AG04450 (cell line): ENCODE measurements at regions not wholly inside any gene's neighbourhood (a gene's known extent, or its start where the extent isn't known, plus 50 kb on each side); places are given as distances from the start of the nearest gene placed in this dataset.

ENCODE experiments used
- CTCF ChIA-PET: fragments of 300-600, 350-600 bp; formaldehyde crosslinking; extraction: SDS; loops from one replicate; lab custom pipeline; 2022; ENCODE audit warnings: antibody characterized with exemption, inconsistent platforms; lab: Charles Lee
- POLR2A ChIA-PET: fragments of 350-600 bp; formaldehyde crosslinking; extraction: SDS; loops from one replicate; lab custom pipeline; 2021; ENCODE audit warnings: antibody characterized with exemption, inconsistent platforms; lab: Yijun Ruan, JAX
- DNase-seq: peaks from one replicate; pipeline ENCODE4 v3.0.0-alpha.2; 2011; ENCODE audit warnings: low read depth, low spot score
- H3K27ac ChIP-seq: one replicate; pipeline ENCODE4 v1.5.1; 2012; ENCODE audit warnings: low read depth, low read length, control low read depth
- H3K27me3 ChIP-seq: one replicate; pipeline ENCODE4 v1.6.0; 2012; ENCODE audit warnings: low read length; ENCODE audit not compliant: control insufficient read depth, insufficient read depth
- H3K4me3 ChIP-seq: 2 replicates; pipeline ENCODE4 v1.5.1; 2011; ENCODE audit warnings: mild to moderate bottlenecking, low read depth, low read length, control low read depth
- H3K9me3 ChIP-seq: 2 replicates; pipeline ENCODE4 v1.5.1; 2012; ENCODE audit warnings: low read length; ENCODE audit not compliant: control insufficient read depth, insufficient read depth
- CTCF ChIP-seq: IDR thresholded peaks from 2 replicates; pipeline ENCODE4 v1.5.1; 2011; ENCODE audit warnings: low read depth, low read length, control low read depth, inconsistent platforms

- Histone ChIP-seq H3K9me3 (no peaks in the 10 kb centered on the region), H3K27me3 (no peaks in the 10 kb centered on the region), H3K4me3 (no peak overlapping the region), H3K27ac (no peak overlapping the region)
- CTCF ChIA-PET, result interaction anchor here (0.6 kb wide), 1 partner anchor 630 kb away, joined by 9 read pairs; no protein-coding TSS in a partner anchor
- POLR2A ChIA-PET, result no interaction called here
- no peak for TF ChIP-seq CTCF
- no peak for DNase-seq
Observed at GRCh38 chr9:22990349-22990748, 543.7 kb downstream of the DMRTA1 start.

- Histone ChIP-seq H3K9me3 (peaks cover 7% of the 10 kb centered on the region; the same call in 1 of the 2 replicates), H3K27ac (no peak overlapping the region), H3K27me3 (no peaks in the 10 kb centered on the region), H3K4me3 (no peak overlapping the region)
- CTCF ChIA-PET, result interaction anchor here (0.6 kb wide), 2 partner anchors 45 to 545 kb away, joined by 4 to 7 read pairs; no protein-coding TSS in a partner anchor
- no peak for DNase-seq
- no peak for TF ChIP-seq CTCF
- POLR2A ChIA-PET, result no interaction called here
Observed at GRCh38 chr9:22992780-22993179, 546.2 kb downstream of the DMRTA1 start.

- ChIA-PET POLR2A (no interaction called here), CTCF (no interaction called here)
- DNase-seq, result no peak
- H3K4me3 ChIP-seq, result no peak overlapping the region
- peaks cover 11% of the 10 kb centered on the region; the same call in 1 of the 2 replicates for H3K9me3 ChIP-seq
- no peak overlapping the region for H3K27ac ChIP-seq
- H3K27me3 ChIP-seq, result no peaks in the 10 kb centered on the region
- no peak for TF ChIP-seq CTCF
Observed at GRCh38 chr9:22997923-22998322, 551.3 kb downstream of the DMRTA1 start.

GRCh38 chr9:23005156-23005555, 558.5 kb downstream of the DMRTA1 start:
- no peaks in the 10 kb centered on the region for H3K9me3 ChIP-seq
- no peaks in the 10 kb centered on the region for H3K27me3 ChIP-seq
- no peak overlapping the region for H3K27ac ChIP-seq
- TF ChIP-seq CTCF, result no peak
- no peak for DNase-seq
- H3K4me3 ChIP-seq, result no peak overlapping the region
- ChIA-PET POLR2A (interaction anchor here (0.6 kb wide), 1 partner anchor 22 kb away, joined by 3 read pairs; no protein-coding TSS in a partner anchor), CTCF (no interaction called here)

- Histone ChIP-seq H3K4me3 (no peak overlapping the region), H3K9me3 (no peaks in the 10 kb centered on the region), H3K27me3 (no peaks in the 10 kb centered on the region), H3K27ac (no peak overlapping the region)
- CTCF ChIA-PET, result no interaction called here
- POLR2A ChIA-PET, result no interaction called here
- TF ChIP-seq CTCF, result no peak
- DNase-seq, result no peak
Observed at GRCh38 chr9:23006127-23006526, 559.5 kb downstream of the DMRTA1 start.
